ENCODE measurements at regions not wholly inside any gene's neighbourhood (a gene's known extent, or its start where the extent isn't known, plus 50 kb on each side); places are given as distances from the start of the nearest gene placed in this dataset.

GRCh38 chr12:72793796-72794195 lies 521.6 kb downstream of the TRHDE start:
- no peaks in the 10 kb centered on the region for H3K36me3 Mint-ChIP-seq
- H3K4me1 Mint-ChIP-seq, result no peaks in the 10 kb centered on the region
- H3K4me3 Mint-ChIP-seq, result no peak overlapping the region
- no peak for DNase-seq (ENCODE audit: low spot score in 2 of 2)
- ATAC-seq, result no peak
- peaks cover 20% of the 10 kb centered on the region for H3K9me3 Mint-ChIP-seq
- H3K27ac Mint-ChIP-seq, result no peak overlapping the region

- H3K27ac Mint-ChIP-seq, result no peak overlapping the region
- peaks cover 25% of the 10 kb centered on the region for H3K9me3 Mint-ChIP-seq
- no peaks in the 10 kb centered on the region for H3K4me1 Mint-ChIP-seq
- H3K36me3 Mint-ChIP-seq, result no peaks in the 10 kb centered on the region
- ATAC-seq (no peak), DNase-seq (ENCODE audit: low spot score in 2 of 2) (no peak)
- no peak overlapping the region for H3K4me3 Mint-ChIP-seq
These were observed 543.3 kb downstream of the TRHDE start for GRCh38 chr12:72815421-72815820.

GRCh38 chr12:72828662-72829324 lies 556.6 kb downstream of the TRHDE start:
- no peak for DNase-seq (ENCODE audit: low spot score in 2 of 2)
- H3K4me3 Mint-ChIP-seq, result no peak overlapping the region
- H3K9me3 Mint-ChIP-seq, result peaks cover 15% of the 10 kb centered on the region
- no peak for ATAC-seq
- no peaks in the 10 kb centered on the region for H3K36me3 Mint-ChIP-seq
- H3K27ac Mint-ChIP-seq, result no peak overlapping the region
- no peaks in the 10 kb centered on the region for H3K4me1 Mint-ChIP-seq

- DNase-seq (ENCODE audit: low spot score in 2 of 2) (no peak), ATAC-seq (no peak)
- Mint-ChIP-seq H3K4me3 (no peak overlapping the region), H3K27ac (no peak overlapping the region), H3K9me3 (peaks cover 16% of the 10 kb centered on the region), H3K4me1 (no peaks in the 10 kb centered on the region), H3K36me3 (no peaks in the 10 kb centered on the region)
These were observed 557.7 kb downstream of the TRHDE start for GRCh38 chr12:72829838-72830237.

GRCh38 chr12:72832024-72832423 lies 559.9 kb downstream of the TRHDE start:
- DNase-seq (ENCODE audit: low spot score in 2 of 2), result no peak
- ATAC-seq, result no peak
- H3K9me3 Mint-ChIP-seq, result peaks cover 9% of the 10 kb centered on the region
- no peak overlapping the region for H3K27ac Mint-ChIP-seq
- no peaks in the 10 kb centered on the region for H3K36me3 Mint-ChIP-seq
- no peak overlapping the region for H3K4me3 Mint-ChIP-seq
- no peaks in the 10 kb centered on the region for H3K4me1 Mint-ChIP-seq

- DNase-seq (ENCODE audit: low spot score in 2 of 2), result no peak
- no peak overlapping the region for H3K27ac Mint-ChIP-seq
- no peaks in the 10 kb centered on the region for H3K36me3 Mint-ChIP-seq
- peaks cover 15% of the 10 kb centered on the region for H3K9me3 Mint-ChIP-seq
- ATAC-seq, result no peak
- no peaks in the 10 kb centered on the region for H3K4me1 Mint-ChIP-seq
- no peak overlapping the region for H3K4me3 Mint-ChIP-seq
These were observed 564.0 kb downstream of the TRHDE start for GRCh38 chr12:72836194-72836593.

GRCh38 chr12:72839696-72840095 lies 567.5 kb downstream of the TRHDE start:
- no peaks in the 10 kb centered on the region for H3K36me3 Mint-ChIP-seq
- DNase-seq (ENCODE audit: low spot score in 2 of 2), result no peak
- H3K4me3 Mint-ChIP-seq, result no peak overlapping the region
- ATAC-seq, result no peak
- H3K4me1 Mint-ChIP-seq, result no peaks in the 10 kb centered on the region
- peaks cover 10% of the 10 kb centered on the region for H3K9me3 Mint-ChIP-seq
- no peak overlapping the region for H3K27ac Mint-ChIP-seq

GRCh38 chr12:72863671-72864070 lies 591.5 kb downstream of the TRHDE start:
- DNase-seq (ENCODE audit: low spot score in 2 of 2), result no peak
- H3K36me3 Mint-ChIP-seq, result no peaks in the 10 kb centered on the region
- H3K4me3 Mint-ChIP-seq, result no peak overlapping the region
- no peak for ATAC-seq
- H3K27ac Mint-ChIP-seq, result no peak overlapping the region
- peaks cover 11% of the 10 kb centered on the region for H3K9me3 Mint-ChIP-seq
- no peaks in the 10 kb centered on the region for H3K4me1 Mint-ChIP-seq

- Mint-ChIP-seq H3K9me3 (peaks cover 11% of the 10 kb centered on the region), H3K4me3 (no peak overlapping the region), H3K4me1 (no peaks in the 10 kb centered on the region), H3K27ac (no peak overlapping the region), H3K36me3 (no peaks in the 10 kb centered on the region)
- ATAC-seq, result no peak
- DNase-seq (ENCODE audit: low spot score in 2 of 2), result no peak
These were observed 593.8 kb downstream of the TRHDE start for GRCh38 chr12:72865921-72866320.

- H3K27ac Mint-ChIP-seq, result no peak overlapping the region
- no peak for DNase-seq (ENCODE audit: low spot score in 2 of 2)
- no peak overlapping the region for H3K4me3 Mint-ChIP-seq
- H3K36me3 Mint-ChIP-seq, result no peaks in the 10 kb centered on the region
- H3K4me1 Mint-ChIP-seq, result no peaks in the 10 kb centered on the region
- no peak for ATAC-seq
- H3K9me3 Mint-ChIP-seq, result peaks cover 10% of the 10 kb centered on the region
These were observed 596.9 kb downstream of the TRHDE start for GRCh38 chr12:72869024-72869423.

- DNase-seq (ENCODE audit: low spot score in 2 of 2), result no peak
- no peak for ATAC-seq
- no peaks in the 10 kb centered on the region for H3K4me1 Mint-ChIP-seq
- no peak overlapping the region for H3K4me3 Mint-ChIP-seq
- peaks cover 9% of the 10 kb centered on the region for H3K9me3 Mint-ChIP-seq
- no peaks in the 10 kb centered on the region for H3K36me3 Mint-ChIP-seq
- no peak overlapping the region for H3K27ac Mint-ChIP-seq
These were observed 600.2 kb downstream of the TRHDE start for GRCh38 chr12:72872238-72872887.

GRCh38 chr12:72872996-72873395 lies 600.8 kb downstream of the TRHDE start:
- no peaks in the 10 kb centered on the region for H3K36me3 Mint-ChIP-seq
- DNase-seq (ENCODE audit: low spot score in 2 of 2), result no peak
- no peak overlapping the region for H3K4me3 Mint-ChIP-seq
- no peak for ATAC-seq
- H3K9me3 Mint-ChIP-seq, result peaks cover 9% of the 10 kb centered on the region
- H3K4me1 Mint-ChIP-seq, result no peaks in the 10 kb centered on the region
- H3K27ac Mint-ChIP-seq, result no peak overlapping the region

GRCh38 chr12:72876092-72876491 lies 603.9 kb downstream of the TRHDE start:
- Mint-ChIP-seq H3K27ac (no peak overlapping the region), H3K4me3 (no peak overlapping the region), H3K36me3 (no peaks in the 10 kb centered on the region), H3K4me1 (no peaks in the 10 kb centered on the region), H3K9me3 (peaks cover 12% of the 10 kb centered on the region)
- ATAC-seq (no peak), DNase-seq (ENCODE audit: low spot score in 2 of 2) (no peak)

- Mint-ChIP-seq H3K36me3 (no peaks in the 10 kb centered on the region), H3K4me3 (no peak overlapping the region)
- ATAC-seq, result no peak
These were observed 616.5 kb downstream of the TRHDE start for GRCh38 chr12:72888693-72889092.

GRCh38 chr12:72889791-72890190 lies 617.6 kb downstream of the TRHDE start:
- H3K27ac Mint-ChIP-seq, result no peak overlapping the region
- ATAC-seq, result no peak
- no peaks in the 10 kb centered on the region for H3K36me3 Mint-ChIP-seq
- no peak for DNase-seq (ENCODE audit: low spot score in 2 of 2)
- peaks cover 2% of the 10 kb centered on the region for H3K9me3 Mint-ChIP-seq
- no peak overlapping the region for H3K4me3 Mint-ChIP-seq
- H3K4me1 Mint-ChIP-seq, result no peaks in the 10 kb centered on the region

More at GRCh38 chr12:72888693-72889092, 616.5 kb downstream of the TRHDE start:
- H3K4me1 Mint-ChIP-seq, result no peaks in the 10 kb centered on the region
- no peak for DNase-seq (ENCODE audit: low spot score in 2 of 2)
- H3K9me3 Mint-ChIP-seq, result peaks cover 2% of the 10 kb centered on the region
- H3K27ac Mint-ChIP-seq, result no peak overlapping the region

GRCh38 chr12:72901685-72902084 lies 629.5 kb downstream of the TRHDE start:
- Mint-ChIP-seq H3K4me1 (no peaks in the 10 kb centered on the region), H3K9me3 (peaks cover 13% of the 10 kb centered on the region), H3K4me3 (no peak overlapping the region), H3K36me3 (no peaks in the 10 kb centered on the region), H3K27ac (no peak overlapping the region)
- DNase-seq (ENCODE audit: low spot score in 2 of 2) (no peak), ATAC-seq (no peak)

Data from stimulated activated effector memory CD8-positive, alpha-beta T cell treated with anti-CD3 and anti-CD28 coated beads, Interleukin-12 subunit alpha, Interleukin-12 subunit beta, amount 100 ng/mL, for 72 hours (primary cell).